ENCODE measurements at regions not wholly inside any gene's neighbourhood (a gene's known extent, or its start where the extent isn't known, plus 50 kb on each side); places are given as distances from the start of the nearest gene placed in this dataset.
"Not testable (repeated sequence)": the region's sequence is repeated elsewhere in the genome, so short reads cannot be mapped to it uniquely, and the experiment has no call there.

DNA sequence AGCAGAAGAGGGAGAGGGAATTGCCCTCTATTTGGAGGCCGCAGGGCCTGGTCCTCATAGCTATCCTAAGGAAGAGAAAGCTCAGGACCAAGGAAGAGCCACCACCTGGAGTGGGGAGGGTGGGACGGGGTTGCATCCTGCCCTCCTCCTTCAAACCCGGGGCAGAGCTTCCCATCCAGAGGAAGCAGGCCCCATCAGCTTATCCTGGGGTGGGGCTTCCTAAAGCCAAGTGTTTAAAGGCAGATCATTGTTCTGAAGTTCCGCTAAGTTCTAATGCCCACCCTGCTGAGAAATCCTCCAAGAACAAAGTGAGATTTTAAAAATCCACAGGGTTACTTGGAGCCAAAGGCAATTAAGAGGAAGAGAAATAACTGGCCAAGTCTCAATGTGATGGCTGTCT lies 210.3 kb downstream of the C9orf152 start:
- Mint-ChIP-seq H3K27me3 (no peaks in the 10 kb centered on the region), H3K4me1 (peaks cover 3% of the 10 kb centered on the region), H3K4me3 (no peak overlapping the region), H3K9me3 (peaks cover 13% of the 10 kb centered on the region), H3K27ac (no peak overlapping the region), H3K36me3 (ENCODE audit: low read depth) (peaks cover 16% of the 10 kb centered on the region)
- intact Hi-C loops (cut with micrococcal nuclease) = no loop called here
- DNase-seq = no peak

DNA sequence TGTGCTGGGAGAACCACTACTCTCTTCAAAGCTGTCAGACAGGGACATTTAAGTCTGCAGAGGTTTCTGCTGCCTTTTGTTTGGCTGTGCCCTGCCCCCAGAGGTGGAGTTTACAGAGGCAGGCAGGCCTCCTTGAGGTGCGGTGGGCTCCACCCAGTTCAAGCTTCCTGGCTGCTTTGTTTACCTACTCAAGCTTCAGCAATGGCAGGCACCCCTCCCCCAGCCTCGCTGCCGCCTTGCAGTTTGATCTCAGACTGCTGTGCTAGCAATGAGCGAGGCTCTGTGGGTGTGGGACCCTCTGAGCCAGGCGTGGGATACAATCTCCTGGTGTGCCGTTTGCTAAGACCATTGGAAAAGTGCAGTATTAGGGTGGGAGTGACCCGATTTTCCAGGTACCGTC lies 202.4 kb downstream of the C9orf152 start:
- Mint-ChIP-seq H3K27ac (peak overlapping the region; percentile 67), H3K4me3 (peak overlapping the region; percentile 29), H3K36me3 (ENCODE audit: low read depth) (peaks cover 24% of the 10 kb centered on the region), H3K9me3 (peaks cover 21% of the 10 kb centered on the region), H3K4me1 (peaks cover 30% of the 10 kb centered on the region)
- not testable (repeated sequence) for H3K27me3 Mint-ChIP-seq
- DNase-seq = peak; percentile 89
- intact Hi-C loops (cut with micrococcal nuclease) = loop anchor here (2.0 kb wide), 1 partner anchor 29 kb away; no protein-coding TSS in a partner anchor

DNA sequence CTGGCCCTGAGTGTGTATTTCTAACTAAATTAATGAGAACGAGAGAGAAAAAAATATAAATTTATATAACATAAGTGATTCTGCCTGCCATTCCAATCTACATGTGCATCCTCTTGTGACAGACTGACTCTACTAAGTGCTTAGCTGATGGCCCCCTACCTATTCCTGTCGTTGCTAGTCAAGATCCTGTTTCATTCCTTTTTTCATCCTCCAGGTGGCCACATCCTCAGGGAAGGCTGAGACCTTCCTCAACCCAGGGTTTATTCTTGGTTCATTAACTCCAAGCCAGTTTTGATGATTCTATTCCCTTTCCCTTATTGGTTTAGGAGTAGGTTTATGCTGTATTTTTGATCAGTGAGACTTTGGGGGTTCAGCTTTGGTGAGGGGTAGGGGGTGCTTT lies 201.3 kb downstream of the C9orf152 start:
- H3K27me3 Mint-ChIP-seq = peaks cover 3% of the 10 kb centered on the region
- H3K4me3 Mint-ChIP-seq = no peak overlapping the region
- peaks cover 30% of the 10 kb centered on the region for H3K4me1 Mint-ChIP-seq
- DNase-seq = no peak
- H3K36me3 Mint-ChIP-seq (ENCODE audit: low read depth) = peaks cover 18% of the 10 kb centered on the region
- H3K9me3 Mint-ChIP-seq = peaks cover 21% of the 10 kb centered on the region
- intact Hi-C loops (cut with micrococcal nuclease) = no loop called here
- H3K27ac Mint-ChIP-seq = no peak overlapping the region

DNA sequence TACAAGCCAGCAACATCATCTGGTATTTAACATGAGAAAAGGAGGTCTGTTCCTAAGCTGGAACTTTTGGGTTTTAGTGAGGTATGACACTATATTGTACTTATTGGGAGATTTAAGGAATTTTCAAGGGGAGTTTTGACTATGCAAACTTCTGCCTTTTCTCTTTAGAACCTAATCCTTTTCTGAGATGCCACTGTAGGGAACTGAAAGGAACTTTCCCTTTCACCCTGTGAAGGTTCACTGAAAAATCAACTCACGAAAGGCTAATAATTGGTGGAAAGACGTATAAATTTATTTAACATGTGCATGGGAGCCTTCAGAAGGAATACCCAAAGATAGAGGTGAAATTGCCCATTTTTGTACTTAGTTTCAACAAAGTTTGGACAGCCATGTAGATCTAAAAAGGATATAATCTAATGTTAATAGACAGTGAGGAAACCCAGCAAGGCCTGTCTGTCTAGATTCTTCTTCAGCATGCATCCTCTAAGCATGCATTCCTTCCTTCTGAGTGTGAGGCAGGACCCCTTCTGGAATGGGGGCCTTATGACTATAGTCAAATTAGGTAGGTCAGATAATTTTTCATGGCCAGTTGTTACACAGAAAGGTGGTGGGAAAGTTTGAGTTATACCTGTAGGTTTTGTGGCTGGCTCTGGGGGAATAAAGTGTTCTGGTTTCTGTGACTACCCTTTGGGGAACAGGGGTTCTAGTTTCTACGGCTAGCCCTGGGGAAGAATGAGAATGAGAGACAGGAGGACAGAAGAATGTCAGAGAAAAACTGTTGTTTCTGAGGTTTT lies 200.3 kb downstream of the C9orf152 start:
- H3K36me3 Mint-ChIP-seq (ENCODE audit: low read depth) = peaks cover 17% of the 10 kb centered on the region
- intact Hi-C loops (cut with micrococcal nuclease) = no loop called here
- no peak for DNase-seq
- H3K27ac Mint-ChIP-seq = no peak overlapping the region
- H3K9me3 Mint-ChIP-seq = peaks cover 21% of the 10 kb centered on the region
- peaks cover 30% of the 10 kb centered on the region for H3K4me1 Mint-ChIP-seq
- H3K27me3 Mint-ChIP-seq = peaks cover 6% of the 10 kb centered on the region
- H3K4me3 Mint-ChIP-seq = no peak overlapping the region

DNA sequence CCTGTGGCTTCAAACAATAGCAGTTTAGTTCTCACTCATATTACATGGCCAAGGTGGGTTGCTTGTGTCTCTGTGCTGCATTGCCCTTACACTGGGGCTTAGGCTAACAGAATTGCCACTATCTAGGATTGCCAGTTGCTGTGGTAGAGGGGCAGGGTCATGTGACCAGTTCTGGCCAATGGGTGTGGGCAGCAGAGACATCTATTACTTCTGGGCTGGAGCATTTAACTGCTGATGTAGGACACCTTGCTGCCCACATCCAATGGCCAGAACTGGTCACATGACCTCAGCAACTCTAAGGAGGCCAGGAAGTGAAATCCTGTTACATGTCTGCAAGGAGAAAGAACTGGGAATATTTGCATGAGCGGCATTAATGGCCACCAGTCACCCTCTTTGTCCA lies 199.3 kb downstream of the C9orf152 start:
- Mint-ChIP-seq H3K27ac (no peak overlapping the region), H3K27me3 (peaks cover 6% of the 10 kb centered on the region)

DNA sequence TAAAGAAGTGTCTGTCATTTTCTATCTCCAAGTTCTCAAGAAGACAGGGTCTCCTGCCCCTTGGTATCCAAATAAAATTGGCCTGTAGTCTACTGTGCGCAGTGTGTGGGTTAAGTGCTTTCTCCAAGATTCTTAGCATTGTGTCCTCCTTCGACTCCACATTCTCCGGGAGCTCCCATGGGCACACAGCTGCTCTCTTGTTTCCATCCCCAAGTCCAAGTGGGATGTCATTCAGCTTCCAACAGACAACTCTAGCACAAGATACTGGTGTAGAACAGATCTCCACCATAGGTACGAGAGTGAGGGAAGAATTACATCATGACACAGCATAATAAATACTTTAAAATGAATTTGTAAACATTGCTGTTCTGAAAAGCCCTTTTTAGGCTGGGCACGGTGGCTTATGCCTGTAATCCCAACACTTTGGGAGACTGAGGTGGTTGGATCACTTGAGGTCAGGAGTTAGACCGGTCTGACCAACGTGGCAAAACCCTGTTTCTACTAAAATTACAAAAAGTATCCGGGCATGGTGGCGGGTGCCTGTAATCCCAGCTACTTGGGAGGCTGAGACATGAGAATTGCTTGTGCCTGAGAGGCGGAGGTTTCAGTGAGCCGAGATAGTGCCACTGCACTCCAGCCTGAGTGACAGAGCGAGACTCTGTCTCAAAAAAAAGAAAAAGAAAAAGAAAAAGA lies 196.2 kb downstream of the C9orf152 start:
- H3K4me1 Mint-ChIP-seq = peaks cover 19% of the 10 kb centered on the region
- H3K36me3 Mint-ChIP-seq (ENCODE audit: low read depth) = peaks cover 3% of the 10 kb centered on the region
- peaks cover 8% of the 10 kb centered on the region for H3K9me3 Mint-ChIP-seq
- intact Hi-C loops (cut with micrococcal nuclease) = no loop called here
- no peak for DNase-seq
- H3K27me3 Mint-ChIP-seq = peaks cover 4% of the 10 kb centered on the region
- H3K27ac Mint-ChIP-seq = no peak overlapping the region
- no peak overlapping the region for H3K4me3 Mint-ChIP-seq

More for the DNA sequence above, 199.3 kb downstream of the C9orf152 start:
- no peak for DNase-seq
- Mint-ChIP-seq H3K4me1 (peaks cover 30% of the 10 kb centered on the region), H3K9me3 (peaks cover 14% of the 10 kb centered on the region), H3K4me3 (no peak overlapping the region), H3K36me3 (ENCODE audit: low read depth) (peaks cover 11% of the 10 kb centered on the region)
- intact Hi-C loops (cut with micrococcal nuclease) = no loop called here

DNA sequence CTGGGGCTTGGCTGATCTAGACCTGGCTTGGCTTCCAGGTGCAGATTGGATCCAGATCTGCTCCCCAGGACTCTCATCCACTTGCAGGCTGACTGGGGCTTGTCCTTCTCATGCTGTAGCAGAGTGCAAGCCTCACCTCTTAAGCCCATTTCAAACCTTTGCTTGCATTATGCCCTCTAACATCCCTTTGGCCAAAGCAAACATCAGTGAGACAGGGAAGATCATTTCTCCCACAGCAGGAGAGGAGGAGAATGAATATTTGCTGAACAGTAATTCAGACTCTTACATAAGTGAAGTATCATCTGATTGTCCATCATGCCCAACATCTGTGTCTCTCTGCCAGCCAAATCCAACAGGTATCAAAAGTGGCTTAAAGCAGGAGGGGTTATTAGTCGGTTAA lies 194.9 kb downstream of the C9orf152 start:
- Mint-ChIP-seq H3K9me3 (peaks cover 4% of the 10 kb centered on the region), H3K27ac (no peak overlapping the region)
- intact Hi-C loops (cut with micrococcal nuclease) = no loop called here

DNA sequence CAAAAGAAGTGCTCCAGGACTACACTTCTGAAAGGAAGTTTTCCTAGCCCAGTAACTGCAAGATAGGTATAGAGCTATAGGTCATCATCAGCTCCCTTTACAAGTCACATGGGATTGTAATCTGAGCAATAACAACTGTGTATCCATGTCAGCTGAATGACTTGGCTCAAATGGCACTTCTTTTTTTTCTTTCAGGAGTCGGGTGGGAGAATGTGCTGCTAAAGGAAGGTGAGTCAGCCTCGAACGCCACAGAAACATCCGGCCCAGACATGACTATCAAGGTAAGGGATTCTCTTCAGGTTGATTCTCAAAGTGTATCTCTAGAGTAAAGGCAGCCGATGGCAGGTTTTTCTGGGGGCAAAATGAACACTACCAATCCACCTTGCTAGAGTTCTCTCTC lies 192.2 kb downstream of the C9orf152 start:
- no peaks in the 10 kb centered on the region for H3K36me3 Mint-ChIP-seq (ENCODE audit: low read depth)
- H3K9me3 Mint-ChIP-seq = peaks cover 4% of the 10 kb centered on the region
- H3K27ac Mint-ChIP-seq = no peak overlapping the region
- peaks cover 12% of the 10 kb centered on the region for H3K4me1 Mint-ChIP-seq
- H3K27me3 Mint-ChIP-seq = peaks cover 4% of the 10 kb centered on the region
- no peak overlapping the region for H3K4me3 Mint-ChIP-seq
- intact Hi-C loops (cut with micrococcal nuclease) = no loop called here
- DNase-seq = peak; percentile 69

More for the DNA sequence above, 194.9 kb downstream of the C9orf152 start:
- H3K4me3 Mint-ChIP-seq = no peak overlapping the region
- no peak for DNase-seq
- H3K27me3 Mint-ChIP-seq = peaks cover 4% of the 10 kb centered on the region
- peaks cover under 1% of the 10 kb centered on the region for H3K36me3 Mint-ChIP-seq (ENCODE audit: low read depth)
- peaks cover 9% of the 10 kb centered on the region for H3K4me1 Mint-ChIP-seq

DNA sequence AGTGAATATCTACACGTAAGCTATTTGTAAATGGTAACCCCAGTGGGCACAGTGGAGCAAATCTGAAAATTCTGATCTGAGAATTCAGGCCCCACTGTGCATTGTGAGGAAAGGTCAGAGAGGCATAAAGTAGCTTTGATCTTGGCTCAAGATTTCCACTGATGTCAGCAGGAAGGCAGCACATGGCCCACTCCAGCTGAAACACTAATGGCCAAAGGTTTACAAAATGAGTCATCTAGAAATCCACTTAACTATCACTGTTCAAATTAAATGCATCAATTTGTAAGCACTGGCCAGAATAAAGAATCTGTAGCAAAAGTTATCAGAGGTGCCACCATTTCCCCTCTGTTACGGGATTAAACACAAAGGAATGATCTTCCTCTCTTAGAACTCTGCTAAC lies 191.6 kb downstream of the C9orf152 start:
- H3K9me3 Mint-ChIP-seq = peaks cover 4% of the 10 kb centered on the region
- no peak for DNase-seq
- peaks cover 4% of the 10 kb centered on the region for H3K27me3 Mint-ChIP-seq
- no peak overlapping the region for H3K4me3 Mint-ChIP-seq
- H3K27ac Mint-ChIP-seq = peak overlapping the region; percentile 17
- intact Hi-C loops (cut with micrococcal nuclease) = no loop called here
- H3K4me1 Mint-ChIP-seq = peaks cover 12% of the 10 kb centered on the region
- no peaks in the 10 kb centered on the region for H3K36me3 Mint-ChIP-seq (ENCODE audit: low read depth)

DNA sequence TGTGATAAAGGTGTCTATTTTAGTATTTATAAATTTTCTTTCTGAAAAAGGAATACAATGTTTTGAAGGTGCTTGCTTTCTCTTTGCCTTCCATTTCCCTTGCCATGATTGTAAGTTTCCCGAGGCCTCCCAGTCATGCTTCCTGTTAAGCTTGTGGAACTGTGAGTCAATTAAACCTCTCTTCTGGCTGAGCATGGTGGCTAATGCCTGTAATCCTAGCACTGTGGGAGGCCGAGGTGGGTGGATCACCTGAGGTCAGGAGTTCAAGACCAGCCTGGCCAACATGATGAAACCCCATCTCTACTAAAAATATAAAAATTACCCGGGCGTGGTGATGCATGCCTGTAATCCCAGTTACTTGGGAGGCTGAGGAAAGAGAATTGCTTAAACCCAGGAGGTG lies 187.7 kb downstream of the C9orf152 start:
- intact Hi-C loops (cut with micrococcal nuclease) = loop anchor here (2.0 kb wide), 1 partner anchor 45 kb away; no protein-coding TSS in a partner anchor
- not testable (repeated sequence) for H3K9me3 Mint-ChIP-seq; H3K4me3 Mint-ChIP-seq; H3K27me3 Mint-ChIP-seq; H3K27ac Mint-ChIP-seq; H3K36me3 Mint-ChIP-seq (ENCODE audit: low read depth); DNase-seq
- H3K4me1 Mint-ChIP-seq = peaks cover 18% of the 10 kb centered on the region

DNA sequence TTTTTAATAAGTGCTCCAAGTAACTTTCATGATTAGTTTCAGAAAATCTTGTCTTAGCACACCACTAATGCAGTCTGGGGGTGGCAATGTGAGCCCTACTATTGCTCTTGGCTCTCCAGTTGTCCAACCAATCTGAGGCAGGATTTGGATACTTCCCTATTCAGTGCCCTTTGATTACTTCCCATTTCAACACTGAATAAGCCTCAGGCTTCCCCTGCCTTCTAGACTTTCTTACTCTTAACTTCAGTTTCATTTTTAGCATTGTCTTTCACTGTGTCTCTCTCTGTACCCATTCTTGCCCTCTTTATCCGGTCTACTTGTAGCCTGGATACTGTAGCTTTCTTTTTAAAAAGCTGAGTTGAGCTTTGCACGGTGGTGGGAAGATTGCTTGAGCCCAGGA lies 186.1 kb downstream of the C9orf152 start:
- no peaks in the 10 kb centered on the region for H3K36me3 Mint-ChIP-seq (ENCODE audit: low read depth)
- peaks cover 11% of the 10 kb centered on the region for H3K4me1 Mint-ChIP-seq
- H3K9me3 Mint-ChIP-seq = peaks cover 8% of the 10 kb centered on the region
- H3K27ac Mint-ChIP-seq = peak overlapping the region; percentile 8
- DNase-seq = peak; percentile 60
- H3K27me3 Mint-ChIP-seq = no peaks in the 10 kb centered on the region
- intact Hi-C loops (cut with micrococcal nuclease) = loop anchor here (2.0 kb wide), 1 partner anchor 47 kb away; no protein-coding TSS in a partner anchor
- H3K4me3 Mint-ChIP-seq = peak overlapping the region; percentile 6

DNA sequence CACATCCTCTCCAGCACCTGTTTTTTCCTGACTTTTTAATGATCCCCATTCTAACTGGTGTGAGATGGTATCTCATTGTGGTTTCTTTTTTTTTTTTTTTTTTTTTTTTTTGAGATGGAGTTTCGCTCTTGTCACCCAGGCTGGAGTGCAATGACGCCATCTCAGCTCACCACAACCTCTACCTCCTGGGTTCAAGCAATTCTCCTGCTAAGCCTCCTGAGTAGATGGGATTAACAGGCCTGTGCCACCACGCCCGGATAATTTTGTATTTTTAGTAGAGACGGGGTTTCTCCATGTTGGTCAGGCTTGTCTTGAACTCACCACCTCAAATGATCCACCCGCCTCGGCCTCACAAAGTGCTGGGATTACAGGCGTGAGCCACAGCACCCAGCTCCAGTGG lies 184.7 kb downstream of the C9orf152 start:
- H3K27ac Mint-ChIP-seq; DNase-seq; H3K9me3 Mint-ChIP-seq; H3K36me3 Mint-ChIP-seq (ENCODE audit: low read depth); H3K4me3 Mint-ChIP-seq; H3K27me3 Mint-ChIP-seq; intact Hi-C loops (cut with micrococcal nuclease): not testable (repeated sequence)
- peaks cover 11% of the 10 kb centered on the region for H3K4me1 Mint-ChIP-seq

DNA sequence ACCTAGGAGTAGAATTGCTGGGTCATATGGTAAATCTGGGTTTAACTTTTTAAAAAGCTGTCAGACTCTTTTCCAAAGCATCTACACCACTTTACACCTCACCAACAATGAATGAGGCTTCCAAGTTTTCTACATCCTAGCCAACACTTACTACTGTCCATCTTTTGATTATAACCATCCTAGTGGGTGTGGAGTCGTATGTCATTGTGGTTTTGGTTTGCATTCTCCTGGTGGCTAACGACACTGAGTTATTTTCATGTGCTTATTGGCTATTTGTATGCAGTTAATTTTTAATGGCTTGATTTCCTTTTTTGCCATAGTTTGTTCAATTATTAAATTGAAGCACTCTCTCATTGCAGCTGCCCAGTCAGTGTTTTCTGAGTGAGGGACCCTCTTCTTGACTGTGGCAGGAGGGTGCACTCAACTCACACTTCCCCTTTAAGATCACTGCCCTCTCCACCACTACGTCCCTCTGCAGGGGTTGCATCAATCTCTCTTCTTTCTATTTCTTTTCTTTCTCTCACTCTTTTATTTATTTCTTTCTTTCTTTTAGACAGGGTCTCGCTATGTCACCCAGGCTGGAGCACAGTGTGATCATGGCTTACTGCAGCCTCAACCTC lies 182.3 kb downstream of the C9orf152 start:
- no peak overlapping the region for H3K4me3 Mint-ChIP-seq
- no peaks in the 10 kb centered on the region for H3K36me3 Mint-ChIP-seq (ENCODE audit: low read depth)
- no peak for DNase-seq
- peaks cover 5% of the 10 kb centered on the region for H3K9me3 Mint-ChIP-seq
- intact Hi-C loops (cut with micrococcal nuclease) = no loop called here
- peaks cover 23% of the 10 kb centered on the region for H3K4me1 Mint-ChIP-seq
- H3K27ac Mint-ChIP-seq = no peak overlapping the region
- H3K27me3 Mint-ChIP-seq = peaks cover 2% of the 10 kb centered on the region

DNA sequence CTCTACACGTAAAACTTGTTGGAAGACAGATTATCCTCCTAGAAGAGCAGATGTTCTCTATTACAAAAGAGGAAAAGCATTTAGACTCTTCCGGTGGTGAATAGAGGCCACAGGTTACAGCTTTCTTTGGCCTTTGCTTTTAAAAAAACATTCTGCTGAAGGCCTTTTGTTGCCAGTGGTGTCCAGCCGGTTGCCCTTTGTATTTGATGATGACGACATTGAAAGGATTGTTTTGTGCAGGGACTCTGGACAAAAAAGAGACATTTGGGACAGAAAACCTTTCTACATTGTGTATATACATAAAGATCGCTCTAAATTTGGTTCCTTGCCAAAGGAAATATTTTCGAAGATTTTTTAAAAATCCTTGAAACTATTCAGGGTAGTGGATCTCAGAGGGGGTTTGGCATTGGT lies 180.3 kb downstream of the C9orf152 start:
- no peak for DNase-seq
- intact Hi-C loops (cut with micrococcal nuclease) = loop anchor here (1.0 kb wide), 1 partner anchor 10 kb away; no protein-coding TSS in a partner anchor
- peaks cover 2% of the 10 kb centered on the region for H3K27me3 Mint-ChIP-seq
- H3K36me3 Mint-ChIP-seq (ENCODE audit: low read depth) = no peaks in the 10 kb centered on the region
- peaks cover 17% of the 10 kb centered on the region for H3K4me1 Mint-ChIP-seq
- H3K4me3 Mint-ChIP-seq = no peak overlapping the region
- no peak overlapping the region for H3K27ac Mint-ChIP-seq
- peaks cover 5% of the 10 kb centered on the region for H3K9me3 Mint-ChIP-seq

Measured in activated CD4-positive, alpha-beta T cell treated with anti-CD3 and anti-CD28 coated beads, Interleukin-2, amount 10 ng/mL, durations not matched to agents 24 days and 14 days (primary cell).